HS-27A (cell line): ENCODE measurements at regions not wholly inside any gene's neighbourhood (a gene's known extent, or its start where the extent isn't known, plus 50 kb on each side); places are given as distances from the start of the nearest gene placed in this dataset.
"Not testable (repeated sequence)": the region's sequence is repeated elsewhere in the genome, so short reads cannot be mapped to it uniquely, and the experiment has no call there.

Experiments used
- DNase-seq: peaks from one replicate; pipeline ENCODE4 v3.0.0-alpha.2; 2012; ENCODE audit warnings: low read depth, missing footprints

GRCh38 chr20:43404878-43405277 is 52.8 kb upstream of the SRSF6 start:
- no peak for DNase-seq

GRCh38 chr20:43400882-43401281 is 56.8 kb upstream of the SRSF6 start:
- not testable (repeated sequence) for DNase-seq

DNA sequence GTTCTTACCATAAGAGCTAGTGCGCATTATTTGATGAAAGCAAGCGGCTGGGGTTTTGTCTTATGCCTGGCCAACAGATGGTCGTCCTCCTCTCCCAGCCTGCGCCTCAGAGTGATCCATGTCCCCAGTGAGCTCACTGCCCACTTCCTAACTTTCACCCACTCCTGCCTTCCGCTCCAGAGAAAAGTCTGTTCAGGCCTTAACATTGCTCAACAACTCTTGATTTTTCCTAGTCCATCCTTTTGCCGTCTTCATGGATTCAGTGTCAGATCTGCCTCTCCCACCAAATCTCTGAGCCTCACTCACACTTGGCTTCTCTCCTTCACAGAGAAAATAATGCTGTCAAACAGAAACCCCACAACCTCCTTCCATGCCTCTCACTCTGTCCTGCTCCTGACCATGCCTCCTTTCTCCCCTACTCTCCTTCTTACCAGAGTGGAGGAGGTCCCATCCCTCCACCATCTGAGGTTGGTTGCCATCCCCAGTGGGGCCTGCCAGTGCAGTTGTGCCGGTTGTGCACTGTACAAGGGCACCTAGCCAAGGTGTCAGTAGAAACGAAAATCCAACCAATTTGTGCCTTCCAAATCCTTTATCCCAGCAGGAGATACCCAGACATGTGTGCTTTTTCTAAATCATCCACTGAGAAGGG is 58.9 kb upstream of the SRSF6 start:
- DNase-seq: no peak

- no peak for DNase-seq
These were observed 60.5 kb upstream of the SRSF6 start for GRCh38 chr20:43397147-43397546.

DNA sequence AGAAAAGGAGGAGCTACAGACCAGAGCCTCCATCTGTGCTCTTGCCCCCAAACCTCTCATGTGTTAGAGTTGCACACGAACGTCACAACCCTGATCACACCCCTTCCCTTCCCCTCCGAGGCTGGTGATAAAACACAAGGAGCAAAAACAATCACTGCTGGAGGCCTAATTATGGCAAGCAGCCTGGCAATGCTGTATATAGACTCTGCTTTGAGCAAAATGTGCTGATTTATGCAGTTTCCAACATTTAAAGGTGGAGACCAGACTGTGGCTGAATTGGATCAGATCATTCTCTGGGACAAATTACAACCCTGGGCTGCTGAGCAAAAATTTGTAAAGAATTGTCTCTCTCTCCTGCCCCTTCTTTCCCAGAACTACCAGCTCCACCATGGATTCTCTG is 64.6 kb upstream of the SRSF6 start:
- DNase-seq: no peak

- DNase-seq: no peak
These were observed 65.1 kb upstream of the SRSF6 start for GRCh38 chr20:43392561-43392960.

- DNase-seq: no peak
These were observed 67.7 kb upstream of the SRSF6 start for GRCh38 chr20:43389839-43390626.

GRCh38 chr20:43389211-43389610 is 68.5 kb upstream of the SRSF6 start:
- DNase-seq: no peak

- DNase-seq: no peak
These were observed 69.3 kb upstream of the SRSF6 start for GRCh38 chr20:43388268-43389002.

DNA sequence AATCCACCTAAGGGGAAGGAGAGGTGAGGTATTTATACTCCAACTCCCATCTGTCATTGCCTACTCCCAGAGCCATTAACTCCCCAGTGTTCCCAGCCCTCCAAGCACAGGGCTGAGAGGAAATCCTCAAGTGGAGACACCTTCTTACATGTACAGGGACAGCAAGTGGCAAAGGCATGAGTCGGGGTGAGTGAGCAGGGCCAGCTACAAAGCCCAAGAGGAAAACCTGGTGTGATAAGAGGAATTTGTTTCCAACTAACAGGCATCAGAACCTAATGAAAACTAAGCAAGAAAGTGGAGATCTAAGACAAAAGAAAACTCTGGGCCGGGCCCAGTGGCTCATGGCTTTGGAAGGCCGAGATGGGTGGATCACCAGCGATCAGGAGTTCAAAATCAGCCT is 70.0 kb upstream of the SRSF6 start:
- no peak for DNase-seq

GRCh38 chr20:43386878-43387277 is 70.8 kb upstream of the SRSF6 start:
- no peak for DNase-seq

GRCh38 chr20:43385914-43386313 is 71.8 kb upstream of the SRSF6 start:
- DNase-seq: no peak

DNA sequence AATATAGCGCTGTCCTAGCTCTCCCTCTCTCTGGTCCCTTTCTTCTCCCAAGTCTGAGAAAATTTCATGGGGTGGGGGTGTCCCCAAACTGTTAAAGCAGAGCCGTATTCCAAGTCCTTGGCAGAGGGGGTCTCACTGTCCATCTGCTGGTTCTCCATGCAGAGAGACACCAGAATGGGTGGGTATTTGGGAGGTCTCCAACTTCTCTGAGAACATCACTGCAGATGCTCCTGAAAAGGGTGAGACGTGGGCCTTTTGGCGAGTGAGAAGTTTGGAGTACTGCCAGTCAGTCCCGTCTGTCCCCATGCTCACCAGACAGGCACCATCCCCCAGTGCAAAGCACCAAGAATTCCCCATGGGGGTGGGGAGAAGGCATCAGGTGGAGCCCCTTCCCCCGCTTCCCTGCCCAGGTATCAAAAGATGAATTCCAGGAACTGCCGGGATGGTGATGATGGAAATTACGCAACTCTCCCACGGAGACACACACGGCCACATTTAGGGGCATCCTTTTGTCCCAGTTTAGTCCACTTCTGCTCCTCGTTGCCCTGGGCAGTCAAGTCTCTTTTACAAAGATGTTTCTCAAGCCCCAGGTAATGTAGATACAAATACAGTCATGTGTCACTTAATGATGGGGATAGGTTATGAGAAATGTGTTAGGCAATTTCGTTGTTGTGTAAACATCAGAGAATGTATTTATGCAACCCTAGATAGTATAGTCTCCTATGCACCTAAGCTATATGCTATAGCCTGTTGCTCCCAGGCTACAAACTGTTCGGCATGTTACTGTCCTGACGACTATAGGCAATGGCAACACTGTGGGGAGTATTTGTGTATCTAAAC is 73.4 kb upstream of the SRSF6 start:
- DNase-seq: no peak

DNA sequence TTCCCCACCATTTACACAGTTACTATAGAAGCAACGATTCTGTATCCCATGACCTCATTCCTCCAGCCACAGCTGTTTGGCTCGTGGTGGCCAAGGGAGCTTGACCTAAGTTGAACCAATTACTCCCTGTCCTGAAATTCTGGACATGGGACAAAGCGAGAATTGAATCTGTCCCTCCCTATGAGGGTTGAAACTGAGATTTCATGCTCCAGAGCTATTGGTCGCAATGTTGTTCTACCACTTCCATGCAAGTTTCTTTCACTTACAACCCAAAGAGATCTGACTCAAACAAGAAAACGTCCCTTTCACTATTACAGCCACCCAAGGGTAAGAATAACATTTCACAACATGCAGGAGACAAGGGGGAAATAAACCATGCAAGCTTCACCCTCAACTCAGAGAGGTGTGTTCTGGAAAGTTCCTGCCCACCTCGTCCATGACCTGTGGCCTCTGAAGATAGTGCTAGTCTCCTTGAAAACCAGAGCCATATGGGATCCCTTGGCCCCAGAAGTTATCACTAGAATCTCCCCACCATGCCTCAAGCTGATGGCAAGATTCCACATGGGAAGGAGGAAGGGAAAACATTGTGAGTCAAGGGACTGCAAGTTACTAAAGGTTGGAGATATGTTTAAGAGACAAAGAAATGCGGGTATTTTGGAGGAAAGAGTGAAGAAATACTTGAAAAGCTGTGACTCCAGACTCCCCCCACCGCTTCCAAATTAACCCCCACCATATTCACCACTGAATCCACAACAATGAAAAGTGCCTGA is 74.5 kb upstream of the SRSF6 start:
- no peak for DNase-seq

DNA sequence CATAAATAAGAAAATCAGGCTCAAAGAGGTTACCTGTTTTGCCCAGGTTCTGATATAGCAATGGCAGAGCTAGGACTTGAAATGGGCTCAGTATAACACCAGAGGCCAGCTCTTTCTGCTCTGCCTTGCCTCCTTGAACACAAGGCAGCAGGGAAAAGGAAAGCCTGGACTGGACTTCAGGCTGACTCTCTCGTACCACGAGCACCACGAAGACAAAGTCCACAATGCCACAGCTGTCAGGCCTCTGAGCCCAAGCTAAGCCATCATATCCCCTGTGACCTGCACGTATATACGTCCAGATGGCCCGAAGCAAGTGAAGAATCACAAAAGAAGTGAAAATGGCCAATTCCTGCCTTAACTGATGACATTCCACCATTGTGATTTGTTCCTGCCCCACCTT is 75.6 kb upstream of the SRSF6 start:
- DNase-seq: not testable (repeated sequence)

DNA sequence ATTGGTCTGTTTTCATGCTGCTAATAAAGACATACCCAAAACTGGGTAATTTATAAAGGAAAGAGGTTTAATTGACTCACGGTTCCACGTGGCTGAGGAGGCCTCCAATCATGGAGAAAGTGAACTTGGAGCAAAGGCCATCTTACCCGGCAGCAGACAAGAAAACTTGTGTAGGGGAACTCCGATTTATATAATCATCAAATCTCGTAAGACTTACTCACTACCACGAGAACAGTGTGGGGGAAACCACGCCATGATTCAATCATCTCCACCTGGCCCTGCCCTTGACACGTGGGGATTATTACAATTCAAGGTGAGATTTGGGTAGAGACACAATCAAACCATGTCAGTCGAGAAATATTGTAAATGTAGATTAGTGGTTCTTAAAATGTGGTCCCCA is 76.2 kb upstream of the SRSF6 start:
- not testable (repeated sequence) for DNase-seq

DNA sequence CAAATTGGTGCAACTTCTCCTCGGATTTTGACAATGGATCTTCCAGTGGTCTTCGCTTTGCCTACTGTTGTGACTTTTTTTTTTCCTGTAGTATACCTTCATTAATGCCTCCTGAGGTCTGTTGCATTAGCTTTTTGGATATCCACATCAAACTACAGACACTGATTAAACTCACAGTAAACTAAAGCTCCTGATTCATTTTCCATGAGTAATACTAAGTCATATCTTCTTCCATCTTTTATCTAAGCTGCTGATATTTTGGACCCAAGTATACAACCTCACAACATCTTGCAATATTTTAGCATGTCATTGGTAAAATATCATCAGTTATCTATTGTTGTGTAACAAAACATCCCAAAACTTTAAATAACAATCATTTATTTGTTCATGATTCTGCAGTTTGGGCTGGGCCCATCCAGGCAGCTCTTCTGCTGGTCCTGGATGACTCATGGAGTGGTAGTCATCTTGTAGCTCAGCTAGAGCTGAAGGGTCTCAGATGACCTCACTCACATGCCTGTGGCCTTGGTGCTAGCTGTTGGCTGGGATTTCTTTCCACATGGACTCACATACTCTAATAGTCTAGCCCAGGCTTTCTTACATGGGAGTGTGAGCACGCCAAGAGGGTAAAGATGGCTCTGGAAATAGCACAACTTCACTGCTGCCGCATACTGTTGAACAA is 78.3 kb upstream of the SRSF6 start:
- peak; percentile 24 for DNase-seq

GRCh38 chr20:43376831-43377230 is 80.9 kb upstream of the SRSF6 start:
- DNase-seq: no peak

GRCh38 chr20:43375591-43375990 is 82.1 kb upstream of the SRSF6 start:
- no peak for DNase-seq

DNA sequence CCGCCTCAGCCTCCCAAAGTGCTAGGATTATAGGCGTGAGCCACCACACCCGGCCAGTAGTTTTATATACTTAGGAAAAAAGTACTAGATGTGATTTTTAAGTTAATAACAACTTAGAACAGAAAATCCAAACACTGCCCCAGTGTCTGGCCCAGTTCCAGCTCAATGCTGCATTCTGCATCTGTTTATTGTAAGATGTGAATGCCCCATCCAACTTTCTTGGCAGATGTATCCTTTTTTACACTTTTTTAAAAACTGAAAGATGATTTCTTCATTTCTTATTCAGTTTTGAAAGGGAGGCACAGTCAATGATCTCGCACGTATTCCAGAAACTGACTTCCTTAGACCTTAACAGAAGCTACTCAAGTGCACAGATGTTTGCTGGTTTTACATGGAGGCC is 85.6 kb upstream of the SRSF6 start:
- DNase-seq: no peak

- no peak for DNase-seq
These were observed 92.0 kb upstream of the SRSF6 start for GRCh38 chr20:43365691-43366090.
